Gastrocnemius medialis (tissue), 4 donors: ENCODE measurements at regions not wholly inside any gene's neighbourhood (a gene's known extent, or its start where the extent isn't known, plus 50 kb on each side); places are given as distances from the start of the nearest gene placed in this dataset.

ENCODE experiments used
- ATAC-seq, 2 donors: fragments of 150-250 bp; one replicate each; pipeline ENCODE4 v1.9.1; 2016
- DNase-seq, 2 donors: peaks; one replicate each; pipeline ENCODE4 v3.0.0-alpha.2; 2019
- H3K27ac ChIP-seq, 4 donors: fragments of 200-600 bp; sonication (generic); 1 replicate in 1 of 4; 2 replicates in 3 of 4; pipeline ENCODE4 v1.5.1; 2016 to 2018; ENCODE audit warnings: mild to moderate bottlenecking in 2 of 4, moderate library complexity in 1 of 4
- H3K27me3 ChIP-seq, 3 donors: fragments of 200-600 bp; sonication (generic) in 2 of 3; 1 replicate in 1 of 3; 2 replicates in 2 of 3; pipeline versions ENCODE4 v1.5.1 to v1.6.0; 2016 to 2019; ENCODE audit warnings: mild to moderate bottlenecking in 1 of 3, moderate library complexity in 1 of 3
- H3K36me3 ChIP-seq, 2 donors: fragments of 200-600 bp; sonication (generic) in 1 of 2; one replicate each; pipeline ENCODE4 v1.5.1; 2017 to 2018
- H3K4me1 ChIP-seq, 2 donors: fragments of 200-600 bp; sonication (generic) in 1 of 2; one replicate each; pipeline ENCODE4 v1.5.1; 2016 to 2017; ENCODE audit warnings: mild to moderate bottlenecking in 2 of 2
- H3K4me3 ChIP-seq, 4 donors: fragments of 200-600 bp; sonication (generic) in 3 of 4; 1 replicate in 1 of 4; 2 replicates in 3 of 4; pipeline ENCODE4 v1.5.1; 2016 to 2019; ENCODE audit warnings: mild to moderate bottlenecking in 2 of 4
- H3K9me3 ChIP-seq, 3 donors: fragments of 200-600 bp; sonication (generic) in 2 of 3; 1 replicate in 1 of 3; 2 replicates in 2 of 3; pipeline ENCODE4 v1.5.1; 2016 to 2019
- POLR2A ChIP-seq, 2 donors: fragments of 450-650 bp; IDR thresholded peaks; one replicate each; pipeline ENCODE4 v1.6.1; 2017; ENCODE audit warnings: antibody characterized with exemption in 2 of 2, mild to moderate bottlenecking in 2 of 2, moderate library complexity in 2 of 2
- in situ Hi-C, 4 donors: fragments of 200-750 bp; cut with MboI; loops; one replicate each; pipeline versions ENCODE4 v1.15.0 to v1.8.0; 2017; ENCODE audit warnings: low sequenced_read_pairs in 4 of 4
- intact Hi-C: fragments of 100-400 bp; cut with DNase I; formaldehyde crosslinking; loops from one replicate; pipeline ENCODE4 v1.15.1; 2023; ENCODE audit warnings: low total_unique reads
- TF ChIP-seq, protein P1 (sequence below), 5 experiments: fragments of 450-650 bp in 3 of 5; fragments of 200-600 bp in 2 of 5; sonication (generic) in 2 of 5; IDR thresholded peaks in 4 of 5; conservative IDR thresholded peaks in 1 of 5; 1 replicate in 4 of 5; 2 replicates in 1 of 5; pipeline ENCODE4 v1.5.1; 2016 to 2019; ENCODE audit warnings: antibody characterized with exemption in 5 of 5, mild to moderate bottlenecking in 3 of 5, moderate library complexity in 3 of 5

DNA sequence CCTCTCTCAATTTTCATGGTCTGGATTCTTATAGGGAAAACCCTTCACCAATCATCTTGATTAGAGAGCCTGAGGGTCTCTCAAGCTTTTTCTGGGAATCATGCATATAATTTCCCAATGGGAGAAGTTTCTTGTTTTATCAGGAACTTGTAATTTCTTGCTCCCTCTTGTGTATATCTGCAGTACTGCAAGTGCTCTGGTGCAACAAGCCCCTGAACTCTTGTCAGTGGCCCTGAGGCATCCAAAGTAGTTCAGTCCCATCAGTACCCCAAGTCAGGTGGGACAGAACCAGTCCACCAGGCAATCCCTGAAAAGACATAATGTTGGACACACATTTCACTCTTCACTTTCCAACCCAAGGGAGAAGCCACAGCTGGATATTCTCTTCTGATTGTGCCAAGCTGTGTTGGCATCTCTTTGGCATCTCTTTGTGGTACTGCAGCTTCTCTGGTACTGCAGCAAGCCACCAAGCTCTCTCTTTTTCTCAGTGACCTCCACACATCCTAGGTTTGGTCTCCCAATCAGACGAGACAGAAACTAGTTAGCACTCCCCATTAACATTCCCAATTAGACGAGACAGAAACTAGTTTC is 214.5 kb downstream of the ZIC4 start:
- Histone ChIP-seq H3K27me3 (no peaks in the 10 kb centered on the region), H3K9me3 (no peaks in the 10 kb centered on the region), H3K36me3 (no peaks in the 10 kb centered on the region), H3K27ac (no peak overlapping the region), H3K4me3 (no peak overlapping the region), H3K4me1 (no peaks in the 10 kb centered on the region)
- DNase-seq (no peak), ATAC-seq (no peak)
- no peak for TF ChIP-seq POLR2A (IDR thresholded peaks at IDR 0.05)
- TF ChIP-seq, protein P1, sequence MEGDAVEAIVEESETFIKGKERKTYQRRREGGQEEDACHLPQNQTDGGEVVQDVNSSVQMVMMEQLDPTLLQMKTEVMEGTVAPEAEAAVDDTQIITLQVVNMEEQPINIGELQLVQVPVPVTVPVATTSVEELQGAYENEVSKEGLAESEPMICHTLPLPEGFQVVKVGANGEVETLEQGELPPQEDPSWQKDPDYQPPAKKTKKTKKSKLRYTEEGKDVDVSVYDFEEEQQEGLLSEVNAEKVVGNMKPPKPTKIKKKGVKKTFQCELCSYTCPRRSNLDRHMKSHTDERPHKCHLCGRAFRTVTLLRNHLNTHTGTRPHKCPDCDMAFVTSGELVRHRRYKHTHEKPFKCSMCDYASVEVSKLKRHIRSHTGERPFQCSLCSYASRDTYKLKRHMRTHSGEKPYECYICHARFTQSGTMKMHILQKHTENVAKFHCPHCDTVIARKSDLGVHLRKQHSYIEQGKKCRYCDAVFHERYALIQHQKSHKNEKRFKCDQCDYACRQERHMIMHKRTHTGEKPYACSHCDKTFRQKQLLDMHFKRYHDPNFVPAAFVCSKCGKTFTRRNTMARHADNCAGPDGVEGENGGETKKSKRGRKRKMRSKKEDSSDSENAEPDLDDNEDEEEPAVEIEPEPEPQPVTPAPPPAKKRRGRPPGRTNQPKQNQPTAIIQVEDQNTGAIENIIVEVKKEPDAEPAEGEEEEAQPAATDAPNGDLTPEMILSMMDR (IDR thresholded peaks at IDR 0.05 in 4 of 5, conservative IDR thresholded peaks at IDR 0.05 in 1 of 5), result peak; percentile 13 to 68 (median 53)
- intact Hi-C loops, result loop anchor here (5.0 kb wide), 1 partner anchor 375 kb away; no protein-coding TSS in a partner anchor
- in situ Hi-C loops, result loop anchor here in 2 of 4 donors (5.0 to 25.0 kb wide), 2 partner anchors 380 kb away; no protein-coding TSS in a partner anchor

DNA sequence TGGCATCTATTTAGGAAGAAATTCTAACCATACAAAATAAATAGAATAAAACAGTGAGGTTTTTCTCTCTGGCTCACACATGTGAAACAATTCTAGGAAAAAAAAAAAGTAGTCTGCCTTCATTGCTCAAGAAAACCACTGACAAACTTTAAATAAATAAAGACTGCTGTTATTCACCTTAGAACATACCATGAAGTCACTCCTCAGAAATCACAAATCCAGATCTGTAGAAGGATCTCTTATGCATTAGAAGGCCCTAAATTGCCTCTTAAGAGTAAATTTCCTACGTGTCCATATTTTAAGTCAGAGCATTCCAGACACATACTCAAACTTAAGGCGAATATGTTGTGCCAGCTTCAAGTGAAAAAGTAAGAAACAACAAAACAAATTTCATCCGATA is 217.3 kb downstream of the ZIC4 start:
- no peak for TF ChIP-seq POLR2A (IDR thresholded peaks at IDR 0.05)
- TF ChIP-seq, protein P1 (IDR thresholded peaks at IDR 0.05 in 4 of 5, conservative IDR thresholded peaks at IDR 0.05 in 1 of 5), result no peak
- in situ Hi-C loops (loop anchor here in 1 of 4 donors (25.0 kb wide), 1 partner anchor 377 kb away; no protein-coding TSS in a partner anchor), intact Hi-C loops (no loop called here)

DNA sequence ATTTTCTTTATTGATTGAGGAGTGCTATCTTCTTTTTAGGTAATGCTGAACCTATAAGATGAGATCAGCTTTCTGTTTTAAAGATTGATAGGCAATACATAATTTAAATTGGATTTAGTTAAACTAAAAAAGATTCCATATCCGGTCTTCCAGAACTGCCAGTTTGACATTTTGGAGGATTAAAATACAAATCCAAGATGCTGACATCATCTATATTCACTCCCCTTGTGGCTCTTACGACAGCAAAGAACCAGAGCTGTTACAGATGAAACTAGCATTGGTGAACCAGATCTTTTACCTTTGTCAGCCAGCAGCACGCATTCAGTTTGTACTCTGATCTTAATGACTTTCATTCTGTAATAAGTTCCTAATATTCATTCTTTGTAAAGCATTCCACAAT is 218.7 kb downstream of the ZIC4 start:
- no peak overlapping the region for H3K27ac ChIP-seq
- no peaks in the 10 kb centered on the region for H3K27me3 ChIP-seq
- no peaks in the 10 kb centered on the region for H3K36me3 ChIP-seq
- no peaks in the 10 kb centered on the region for H3K4me1 ChIP-seq
- no peak overlapping the region for H3K4me3 ChIP-seq
- DNase-seq (no peak), ATAC-seq (no peak)
- TF ChIP-seq, protein P1 (IDR thresholded peaks at IDR 0.05 in 4 of 5, conservative IDR thresholded peaks at IDR 0.05 in 1 of 5), result no peak
- no peak for TF ChIP-seq POLR2A (IDR thresholded peaks at IDR 0.05)
- no peaks in the 10 kb centered on the region for H3K9me3 ChIP-seq
- intact Hi-C loops, result no loop called here
- in situ Hi-C loops, result loop anchor here in 1 of 4 donors (25.0 kb wide), 1 partner anchor 375 kb away; no protein-coding TSS in a partner anchor

More for the DNA sequence above, 217.3 kb downstream of the ZIC4 start:
- Histone ChIP-seq H3K4me3 (no peak overlapping the region), H3K27me3 (no peaks in the 10 kb centered on the region), H3K9me3 (no peaks in the 10 kb centered on the region), H3K27ac (no peak overlapping the region), H3K36me3 (no peaks in the 10 kb centered on the region), H3K4me1 (no peaks in the 10 kb centered on the region)
- no peak for DNase-seq
- ATAC-seq, result no peak

DNA sequence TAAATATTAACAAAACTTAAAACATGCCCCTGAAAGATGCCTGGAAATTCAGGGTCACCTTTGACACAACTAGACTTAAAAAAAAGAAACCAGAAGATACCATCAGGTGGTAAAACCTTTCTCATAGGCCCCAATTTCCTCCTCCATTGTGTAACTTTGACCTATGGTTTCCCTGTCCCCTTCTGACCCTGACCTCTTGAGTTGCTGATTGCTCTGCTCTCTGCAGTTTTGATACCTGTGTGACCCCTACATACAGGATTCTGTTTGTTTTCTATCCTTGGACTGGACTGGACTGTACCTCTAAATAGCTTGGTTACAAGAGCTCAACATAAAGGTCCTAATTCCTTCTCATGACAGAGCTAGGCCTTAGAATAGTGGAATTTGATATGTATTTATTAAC is 220.6 kb downstream of the ZIC4 start:
- ATAC-seq (no peak), DNase-seq (no peak)
- intact Hi-C loops, result no loop called here
- H3K9me3 ChIP-seq, result no peaks in the 10 kb centered on the region
- TF ChIP-seq POLR2A (IDR thresholded peaks at IDR 0.05), result no peak
- TF ChIP-seq, protein P1 (IDR thresholded peaks at IDR 0.05 in 4 of 5, conservative IDR thresholded peaks at IDR 0.05 in 1 of 5), result no peak
- H3K36me3 ChIP-seq, result no peaks in the 10 kb centered on the region
- no peak overlapping the region for H3K4me3 ChIP-seq
- no peak overlapping the region for H3K27ac ChIP-seq
- no peaks in the 10 kb centered on the region for H3K27me3 ChIP-seq
- no peaks in the 10 kb centered on the region for H3K4me1 ChIP-seq
- in situ Hi-C loops, result loop anchor here in 1 of 4 donors (25.0 kb wide), 1 partner anchor 373 kb away; no protein-coding TSS in a partner anchor
